IPS DF 6.9 (cell line): ENCODE measurements at regions not wholly inside any gene's neighbourhood (a gene's known extent, or its start where the extent isn't known, plus 50 kb on each side); places are given as distances from the start of the nearest gene placed in this dataset.

Source experiments
- DNase-seq: peaks from one replicate; pipeline ENCODE4 v3.0.0-alpha.2; 2013; ENCODE audit warnings: low read depth, low spot score
- H3K27ac ChIP-seq: one replicate; pipeline ENCODE4 v1.5.1; 2013; ENCODE audit warnings: low read length, control low read depth
- H3K27me3 ChIP-seq: 2 replicates; pipeline ENCODE4 v1.6.1; 2013; ENCODE audit warnings: mild to moderate bottlenecking, low read length; ENCODE audit not compliant: control insufficient read depth, insufficient read depth
- H3K36me3 ChIP-seq: 2 replicates; pipeline ENCODE4 v1.6.1; 2013; ENCODE audit warnings: low read length; ENCODE audit not compliant: control insufficient read depth, insufficient read depth
- H3K4me1 ChIP-seq: 2 replicates; pipeline ENCODE4 v1.6.1; 2013; ENCODE audit warnings: low read length; ENCODE audit not compliant: control insufficient read depth, insufficient read depth
- H3K4me3 ChIP-seq: 2 replicates; pipeline ENCODE4 v1.5.1; 2013; ENCODE audit warnings: mild to moderate bottlenecking, low read length
- H3K9me3 ChIP-seq: 2 replicates; pipeline ENCODE4 v1.6.1; 2013; ENCODE audit warnings: low read length, inconsistent platforms; ENCODE audit not compliant: control insufficient read depth, insufficient read depth
- WGBS: extraction: QIAGEN DNeasy Blood & Tissue Kit; methylation state at CpG from one replicate; pipeline ENCODE4 v1.1.7; 2013; ENCODE audit warnings: mixed read lengths, missing lambda C conversion rate; ENCODE audit not compliant: insufficient read length, insufficient coverage; 5-methylcytosine and 5-hydroxymethylcytosine counted together

DNA sequence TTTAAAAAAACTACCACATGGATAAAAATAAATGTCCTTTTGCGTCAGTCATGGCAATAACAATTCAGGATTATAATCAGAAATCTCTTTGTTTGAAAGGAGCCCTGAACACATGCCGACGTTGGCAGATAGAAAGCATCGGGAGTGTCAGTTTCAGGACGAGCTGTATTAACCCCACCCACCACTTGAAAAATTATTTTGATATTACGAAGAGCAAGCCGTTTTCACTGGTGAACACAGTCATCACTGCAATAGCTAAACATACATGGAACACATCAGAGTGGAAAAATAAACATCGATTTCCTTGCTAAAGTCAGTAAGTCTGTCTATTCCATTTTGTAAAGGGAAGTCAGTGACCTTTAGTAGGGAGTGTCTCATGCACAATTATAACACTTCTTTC, 266.4 kb upstream of the FBXL7 start:
- WGBS: no CpG with 5 or more reads among the region's 8 CpGs
- no peaks in the 10 kb centered on the region for H3K4me1 ChIP-seq
- H3K9me3 ChIP-seq: no peaks in the 10 kb centered on the region
- H3K36me3 ChIP-seq: no peaks in the 10 kb centered on the region
- no peak for DNase-seq
- H3K27me3 ChIP-seq: no peaks in the 10 kb centered on the region
- H3K4me3 ChIP-seq: no peak overlapping the region
- H3K27ac ChIP-seq: no peak overlapping the region

DNA sequence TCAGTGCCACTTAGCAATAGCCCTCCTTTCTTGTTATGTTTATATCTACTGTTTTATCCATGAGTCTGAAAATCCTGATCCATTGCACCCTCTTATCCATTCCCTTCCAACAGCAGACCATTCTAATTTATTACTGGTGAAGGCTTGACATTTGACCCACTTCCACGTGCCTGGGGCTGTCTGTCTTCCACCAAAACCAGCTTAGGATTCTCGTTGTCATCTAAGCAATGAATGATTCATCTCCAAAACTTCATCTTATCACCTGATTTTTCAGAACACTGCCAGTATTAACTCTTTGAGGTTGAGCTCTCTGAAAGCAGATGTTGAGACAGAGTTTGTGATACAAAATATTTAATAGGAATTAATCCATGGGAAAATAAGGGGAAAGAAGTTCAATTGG, 277.8 kb upstream of the FBXL7 start:
- Histone ChIP-seq H3K4me1 (no peaks in the 10 kb centered on the region), H3K4me3 (no peak overlapping the region), H3K27ac (no peak overlapping the region), H3K36me3 (no peaks in the 10 kb centered on the region), H3K27me3 (no peaks in the 10 kb centered on the region), H3K9me3 (no peaks in the 10 kb centered on the region)
- no peak for DNase-seq
- WGBS: no CpG with 5 or more reads among the region's 2 CpGs

DNA sequence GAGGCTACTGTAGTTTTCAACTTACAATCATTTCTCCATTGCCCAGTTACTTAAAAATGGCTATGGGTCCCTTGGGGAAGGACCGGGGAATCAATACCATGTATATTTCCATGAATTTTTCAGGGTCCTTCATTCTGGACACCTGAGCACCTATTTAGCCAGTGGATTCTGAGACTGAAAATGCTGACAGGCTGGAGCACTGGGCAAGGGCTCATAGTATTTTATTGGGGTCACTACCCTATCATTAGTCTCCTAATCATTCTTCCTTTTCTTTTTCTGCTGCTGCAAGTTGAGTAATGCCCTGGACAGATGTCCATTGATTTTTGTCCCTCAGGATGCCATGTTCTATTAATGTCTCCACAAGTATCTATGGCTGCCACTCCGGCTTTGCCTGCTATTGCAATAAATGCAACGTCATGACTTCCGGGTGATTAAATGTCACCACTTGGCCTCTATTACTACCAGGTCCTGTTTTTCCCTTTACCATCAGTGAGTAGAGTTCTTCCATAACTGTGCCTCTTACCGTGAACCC, 279.3 kb upstream of the FBXL7 start:
- WGBS: no CpG with 5 or more reads among the region's 5 CpGs
- no peaks in the 10 kb centered on the region for H3K27me3 ChIP-seq
- no peak overlapping the region for H3K27ac ChIP-seq
- H3K4me3 ChIP-seq: no peak overlapping the region
- H3K9me3 ChIP-seq: no peaks in the 10 kb centered on the region
- H3K36me3 ChIP-seq: no peaks in the 10 kb centered on the region
- no peak for DNase-seq
- no peaks in the 10 kb centered on the region for H3K4me1 ChIP-seq

DNA sequence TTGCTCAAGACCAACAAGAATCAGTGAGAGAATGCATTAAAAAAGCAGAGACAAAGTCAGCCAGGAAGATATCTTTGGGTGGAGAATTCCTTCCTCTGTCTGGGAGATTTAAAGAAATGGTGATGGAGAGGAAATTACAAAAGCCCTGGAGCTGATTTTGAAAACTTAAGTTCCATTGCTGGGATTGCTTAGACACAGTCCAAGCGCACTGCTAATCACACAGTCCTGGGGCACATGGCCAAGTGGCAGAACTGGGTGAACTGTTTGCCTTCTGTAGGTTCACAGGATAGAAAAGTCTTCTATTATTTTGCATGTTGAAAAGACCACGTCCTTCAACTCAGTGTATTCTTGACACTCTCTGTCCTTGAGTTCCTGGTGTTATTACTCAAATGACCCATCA, 284.9 kb upstream of the FBXL7 start:
- Histone ChIP-seq H3K9me3 (no peaks in the 10 kb centered on the region), H3K27me3 (no peaks in the 10 kb centered on the region), H3K27ac (no peak overlapping the region), H3K4me3 (no peak overlapping the region), H3K4me1 (no peaks in the 10 kb centered on the region), H3K36me3 (no peaks in the 10 kb centered on the region)
- no CpG with 5 or more reads among the region's 2 CpGs for WGBS
- DNase-seq: no peak

DNA sequence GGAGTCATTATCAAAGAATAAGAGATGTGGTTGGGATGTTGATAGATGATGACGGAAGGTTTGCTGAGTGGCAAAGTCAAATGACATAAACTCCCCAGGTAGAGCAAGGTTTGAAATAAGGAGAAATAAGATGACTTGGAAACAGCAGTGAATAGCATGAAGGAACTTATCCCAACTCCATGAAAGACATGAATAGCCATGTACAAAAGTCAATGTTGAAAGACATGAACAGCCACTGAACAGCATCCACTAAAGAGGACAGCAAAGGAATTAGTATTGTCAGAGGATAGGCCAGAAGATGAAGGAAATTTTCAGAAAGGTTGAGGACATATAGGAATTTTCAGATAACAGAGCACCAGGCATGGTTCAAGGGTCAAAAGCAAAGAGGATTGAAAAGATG, 286.0 kb upstream of the FBXL7 start:
- no peak for DNase-seq
- WGBS: 100% methylated on average over 1 of the region's 1 CpG
- no peaks in the 10 kb centered on the region for H3K27me3 ChIP-seq
- H3K4me1 ChIP-seq: no peaks in the 10 kb centered on the region
- H3K36me3 ChIP-seq: no peaks in the 10 kb centered on the region
- H3K4me3 ChIP-seq: no peak overlapping the region
- no peak overlapping the region for H3K27ac ChIP-seq
- no peaks in the 10 kb centered on the region for H3K9me3 ChIP-seq

DNA sequence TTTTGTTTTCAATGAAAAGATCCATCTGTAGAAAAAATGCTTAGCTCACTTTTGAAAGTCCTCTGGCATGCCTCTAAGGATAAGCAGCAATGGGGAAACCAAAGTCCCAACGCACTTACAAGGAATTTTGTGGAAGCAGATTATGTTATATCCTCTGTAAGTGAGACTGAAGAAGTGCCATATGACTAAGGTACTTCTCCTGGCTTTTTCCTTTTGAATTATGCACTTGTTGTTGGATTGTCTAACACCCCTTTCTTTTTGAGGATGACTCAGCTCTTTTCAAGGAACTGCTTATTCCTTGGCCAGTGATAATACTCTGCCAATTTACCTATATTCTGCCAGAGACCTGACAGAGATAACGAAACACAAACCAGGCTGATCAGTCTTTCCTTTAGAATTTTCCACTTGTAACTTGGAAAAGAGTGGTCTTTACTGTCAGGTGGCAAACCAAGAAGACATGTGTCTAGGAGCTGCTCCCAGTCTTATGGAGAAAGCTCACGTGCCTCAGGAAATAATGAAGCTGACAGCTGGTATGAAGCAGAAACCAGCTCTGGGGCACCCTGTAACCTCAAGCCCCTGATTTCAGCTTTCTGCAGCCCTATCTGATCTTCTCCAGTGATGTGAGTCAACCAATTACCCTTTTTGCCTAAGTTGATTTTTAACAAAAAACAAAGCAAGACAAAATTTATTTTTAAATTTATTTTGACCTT, 290.8 kb upstream of the FBXL7 start:
- no peaks in the 10 kb centered on the region for H3K4me1 ChIP-seq
- H3K4me3 ChIP-seq: no peak overlapping the region
- no peaks in the 10 kb centered on the region for H3K9me3 ChIP-seq
- no peak for DNase-seq
- H3K27me3 ChIP-seq: no peaks in the 10 kb centered on the region
- WGBS: no CpG with 5 or more reads among the region's 3 CpGs
- no peaks in the 10 kb centered on the region for H3K36me3 ChIP-seq
- H3K27ac ChIP-seq: no peak overlapping the region

DNA sequence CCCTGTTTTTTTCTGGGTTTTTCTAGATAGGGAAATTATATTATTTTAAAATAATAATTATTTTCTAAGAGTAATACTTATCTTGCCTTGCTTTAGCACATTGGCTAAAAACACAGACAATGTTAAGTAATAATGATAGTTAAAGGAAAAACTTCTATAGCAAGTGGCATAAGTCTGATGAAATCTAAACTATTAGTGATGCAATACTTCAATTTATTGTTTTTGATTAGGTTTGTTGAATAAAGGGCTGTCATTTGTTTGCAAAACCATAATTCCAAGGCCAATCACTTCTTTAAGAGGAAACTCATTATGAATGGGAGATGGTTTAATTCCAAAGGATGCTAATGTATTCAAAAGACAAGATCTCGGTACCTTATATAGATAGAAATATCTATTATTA, 293.8 kb upstream of the FBXL7 start:
- Histone ChIP-seq H3K27me3 (no peaks in the 10 kb centered on the region; the same call in 1 of the 2 replicates), H3K27ac (no peak overlapping the region), H3K4me1 (no peaks in the 10 kb centered on the region), H3K4me3 (no peak overlapping the region), H3K9me3 (no peaks in the 10 kb centered on the region), H3K36me3 (no peaks in the 10 kb centered on the region)
- no CpG with 5 or more reads among the region's 1 CpG for WGBS
- DNase-seq: no peak

DNA sequence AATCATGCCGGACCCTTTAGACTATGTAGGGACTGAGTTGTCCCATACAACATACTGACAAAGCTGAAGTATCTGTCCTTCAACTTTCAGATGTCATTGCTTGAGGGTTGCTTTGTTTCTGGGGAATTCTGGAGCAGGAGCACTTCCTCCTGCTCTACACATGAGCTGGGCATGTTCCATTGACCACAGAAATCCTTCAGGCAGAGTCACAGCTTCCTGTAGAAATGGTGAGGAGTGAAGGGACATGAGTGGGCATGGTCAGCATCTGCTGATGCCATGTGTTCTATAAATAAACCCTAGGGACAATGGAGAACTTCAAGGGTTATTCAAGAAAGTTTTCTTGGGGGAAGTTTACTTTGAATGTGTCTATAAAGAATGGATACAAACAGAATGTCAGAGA, 296.6 kb upstream of the FBXL7 start:
- no CpG with 5 or more reads among the region's 1 CpG for WGBS
- Histone ChIP-seq H3K27ac (no peak overlapping the region), H3K9me3 (no peaks in the 10 kb centered on the region), H3K27me3 (no peaks in the 10 kb centered on the region; the same call in 1 of the 2 replicates), H3K4me1 (no peaks in the 10 kb centered on the region), H3K4me3 (no peak overlapping the region), H3K36me3 (no peaks in the 10 kb centered on the region)
- no peak for DNase-seq

DNA sequence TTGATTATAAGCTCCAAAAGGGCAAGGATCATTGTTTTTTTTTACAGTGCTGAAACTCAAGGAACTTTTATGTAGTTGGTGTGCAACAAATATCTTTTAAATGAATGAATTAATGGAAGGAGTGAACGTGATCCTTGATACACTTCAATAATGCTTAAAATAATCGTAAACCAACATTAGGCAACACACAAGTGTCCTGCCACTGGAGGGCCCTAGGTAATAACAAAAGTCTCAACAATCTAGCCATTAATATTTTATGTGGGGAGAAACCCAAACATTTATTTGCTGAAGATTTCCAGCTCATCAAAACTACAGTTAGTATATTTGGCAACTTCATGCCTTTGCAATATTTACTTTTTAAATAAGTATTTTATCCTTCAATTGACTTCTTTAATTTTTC, 309.0 kb upstream of the FBXL7 start:
- Histone ChIP-seq H3K27ac (no peak overlapping the region), H3K4me1 (no peaks in the 10 kb centered on the region), H3K9me3 (no peaks in the 10 kb centered on the region), H3K4me3 (no peak overlapping the region), H3K36me3 (no peaks in the 10 kb centered on the region), H3K27me3 (no peaks in the 10 kb centered on the region)
- no peak for DNase-seq
- no CpG with 5 or more reads among the region's 2 CpGs for WGBS

DNA sequence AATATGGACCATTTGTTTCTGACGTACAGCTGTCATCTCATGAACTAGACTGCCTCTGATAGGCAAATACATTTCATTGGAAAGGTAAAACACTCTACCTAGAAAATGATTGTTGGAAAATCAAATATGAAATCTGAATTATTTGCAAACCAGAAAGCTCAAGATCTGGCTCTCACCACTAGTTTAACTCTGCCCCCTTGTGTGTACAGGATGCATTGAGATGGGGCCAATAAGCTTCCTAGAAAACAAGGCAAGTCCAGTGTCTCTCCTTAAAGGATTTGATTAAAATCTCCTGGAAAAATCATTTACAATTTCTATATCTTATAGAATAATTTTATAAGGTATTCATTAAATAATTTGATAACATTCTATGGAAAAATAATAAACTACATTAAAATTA, 311.9 kb upstream of the ANKH start:
- no CpG with 5 or more reads among the region's 1 CpG for WGBS
- H3K4me1 ChIP-seq: no peaks in the 10 kb centered on the region
- no peaks in the 10 kb centered on the region for H3K27me3 ChIP-seq
- H3K4me3 ChIP-seq: no peak overlapping the region
- H3K36me3 ChIP-seq: no peaks in the 10 kb centered on the region
- H3K9me3 ChIP-seq: no peaks in the 10 kb centered on the region
- DNase-seq: no peak
- no peak overlapping the region for H3K27ac ChIP-seq

DNA sequence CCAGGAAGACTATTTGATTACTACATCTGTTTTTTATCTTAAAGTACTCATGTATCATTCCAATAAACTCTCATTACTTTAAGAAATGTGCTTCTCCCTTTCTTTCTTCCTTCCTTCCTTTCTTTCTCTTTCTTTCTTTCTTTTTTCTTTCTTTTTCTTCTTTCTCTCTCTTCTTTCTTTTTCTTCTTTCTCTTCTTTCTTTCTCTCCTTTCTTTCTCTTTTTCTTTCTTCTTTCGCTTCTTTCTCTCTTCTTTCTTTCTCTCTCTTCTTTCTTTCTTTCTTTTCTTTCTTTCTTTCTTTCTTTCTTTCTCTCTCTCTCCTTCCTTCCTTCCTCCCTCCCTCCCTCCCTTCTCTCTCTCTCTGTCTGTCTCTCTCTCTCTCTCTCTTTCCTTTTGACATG, 298.6 kb upstream of the ANKH start:
- no CpG with 5 or more reads among the region's 1 CpG for WGBS

More for the DNA sequence above, 298.6 kb upstream of the ANKH start:
- no peaks in the 10 kb centered on the region for H3K9me3 ChIP-seq
- no peak for DNase-seq
- H3K27me3 ChIP-seq: no peaks in the 10 kb centered on the region
- H3K36me3 ChIP-seq: no peaks in the 10 kb centered on the region
- H3K27ac ChIP-seq: no peak overlapping the region
- no peaks in the 10 kb centered on the region for H3K4me1 ChIP-seq
- H3K4me3 ChIP-seq: no peak overlapping the region
